SK-N-SH (cell line): ENCODE measurements at regions not wholly inside any gene's neighbourhood (a gene's known extent, or its start where the extent isn't known, plus 50 kb on each side); places are given as distances from the start of the nearest gene placed in this dataset.

Experiments used
- CTCF ChIA-PET: fragments of 300-600, 350-600 bp; formaldehyde crosslinking; extraction: SDS; loops from one replicate; lab custom pipeline; 2021; lab: Yijun Ruan, JAX
- POLR2A ChIA-PET: fragments of 350-600 bp; sonication (Branson Sonifier 250); formaldehyde crosslinking; extraction: SDS; loops from one replicate; lab custom pipeline; 2020; ENCODE audit warnings: antibody characterized with exemption, inconsistent platforms; lab: Yijun Ruan, JAX
- DNase-seq: peaks from one replicate; pipeline ENCODE4 v3.0.0; 2012
- H2AFZ ChIP-seq: fragments of 200-600 bp; sonication (generic); 2 replicates; pipeline ENCODE4 v1.8.1; 2016; ENCODE audit warnings: antibody characterized with exemption, mild to moderate bottlenecking, low read depth
- H3F3A ChIP-seq: fragments of 200-600 bp; sonication (generic); replicated peaks from 2 replicates; pipeline ENCODE3; 2016; ENCODE audit warnings: antibody characterized with exemption, mild to moderate bottlenecking; ENCODE audit not compliant: insufficient read depth
- H3K27ac ChIP-seq, 2 experiments: fragments of 200-500 bp in 1 of 2; fragments of 200-600 bp in 1 of 2; sonication (Bioruptor generic) in 1 of 2; sonication (generic), shearing (Covaris generic) in 1 of 2; 2 replicates each; pipeline versions ENCODE4 v1.5.1 to v1.6.1; 2014 to 2016; ENCODE audit warnings: low read depth in 2 of 2, inconsistent platforms in 1 of 2, low read length in 1 of 2, mild to moderate bottlenecking in 1 of 2, mixed read lengths in 1 of 2
- H3K27me3 ChIP-seq: fragments of 200-600 bp; sonication (generic), shearing (Covaris generic); 2 replicates; pipeline ENCODE4 v1.6.1; 2016; ENCODE audit warnings: mixed run types; ENCODE audit not compliant: insufficient read depth
- H3K36me3 ChIP-seq, 2 experiments: fragments of 200-500 bp in 1 of 2; fragments of 200-600 bp in 1 of 2; sonication (Bioruptor generic) in 1 of 2; sonication (generic) in 1 of 2; replicated peaks in 1 of 2; 2 replicates each; pipeline versions ENCODE3 to v1.5.1; 2014 to 2016; ENCODE audit warnings: low read length in 1 of 2, mild to moderate bottlenecking in 1 of 2; ENCODE audit not compliant: insufficient read depth in 2 of 2, control insufficient read depth in 1 of 2
- H3K4me1 ChIP-seq, 2 experiments: fragments of 200-500 bp in 1 of 2; fragments of 200-600 bp in 1 of 2; sonication (Bioruptor generic) in 1 of 2; sonication (generic), shearing (Covaris generic) in 1 of 2; 2 replicates each; pipeline versions ENCODE4 v1.5.1 to v1.6.1; 2014 to 2016; ENCODE audit warnings: low read depth in 1 of 2, low read length in 1 of 2, mixed run types in 1 of 2; ENCODE audit not compliant: insufficient read depth in 2 of 2, control insufficient read depth in 1 of 2
- H3K4me2 ChIP-seq: fragments of 200-600 bp; sonication (generic), shearing (Covaris generic); 2 replicates; pipeline ENCODE4 v1.6.1; 2017; ENCODE audit warnings: mixed run types
- H3K4me3 ChIP-seq, 2 experiments: fragments of 200-500 bp in 1 of 2; fragments of 200-600 bp in 1 of 2; sonication (Bioruptor generic) in 1 of 2; sonication (generic), shearing (Covaris generic) in 1 of 2; 2 replicates each; pipeline versions ENCODE4 v1.5.1 to v1.8.1; 2014 to 2016; ENCODE audit warnings: low read depth in 2 of 2, inconsistent platforms in 1 of 2, low read length in 1 of 2, mild to moderate bottlenecking in 1 of 2, mixed read lengths in 1 of 2, moderate library complexity in 1 of 2
- H3K79me2 ChIP-seq: fragments of 200-600 bp; sonication (generic); 2 replicates; pipeline ENCODE4 v1.8.1; 2017; ENCODE audit warnings: mild to moderate bottlenecking; ENCODE audit not compliant: insufficient read depth
- H3K9ac ChIP-seq: fragments of 200-600 bp; sonication (generic); 2 replicates; pipeline ENCODE4 v1.6.1; 2017; ENCODE audit warnings: mixed run types
- H3K9me2 ChIP-seq: fragments of 200-600 bp; sonication (generic); 2 replicates; pipeline ENCODE4 v1.6.1; 2017; ENCODE audit warnings: mixed run types
- H3K9me3 ChIP-seq: fragments of 200-600 bp; sonication (generic); 2 replicates; pipeline ENCODE4 v1.6.1; 2017; ENCODE audit warnings: mixed run types, mild to moderate bottlenecking, moderate library complexity
- H4K20me1 ChIP-seq: fragments of 200-600 bp; sonication (generic); 2 replicates; pipeline ENCODE4 v1.6.1; 2017; ENCODE audit warnings: mild to moderate bottlenecking, mixed run types; ENCODE audit not compliant: insufficient read depth
- CHD2 ChIP-seq: fragments of 150-350 bp; IDR thresholded peaks from 2 replicates; pipeline ENCODE4 v1.6.1; 2018; ENCODE audit warnings: low read length; ENCODE audit not compliant: partially characterized antibody
- ELF1 ChIP-seq: IDR thresholded peaks from 2 replicates; pipeline ENCODE4 v1.4.0; 2012
- EP300 ChIP-seq, 2 experiments: IDR thresholded peaks; 2 replicates each; pipeline versions ENCODE4 v1.4.0 to v1.6.1; 2012; ENCODE audit warnings: borderline replicate concordance in 1 of 2, low read depth in 1 of 2, low read length in 1 of 2
- GABPA ChIP-seq: IDR thresholded peaks from 2 replicates; pipeline ENCODE4 v1.4.0; 2012; ENCODE audit warnings: low read depth, mild to moderate bottlenecking
- MAX ChIP-seq: IDR thresholded peaks from 2 replicates; pipeline ENCODE4 v1.4.0; 2012; ENCODE audit warnings: low read depth
- MEF2A ChIP-seq: IDR thresholded peaks from 2 replicates; pipeline ENCODE4 v1.4.0; 2012; ENCODE audit warnings: low read depth, borderline replicate concordance
- NRF1 ChIP-seq: IDR thresholded peaks from 2 replicates; pipeline ENCODE4 v1.6.1; 2012; ENCODE audit warnings: low read depth, mild to moderate bottlenecking, low read length
- RAD21 ChIP-seq: IDR thresholded peaks from 2 replicates; pipeline ENCODE4 v1.6.1; 2012; ENCODE audit warnings: mild to moderate bottlenecking, low read length
- RCOR1 ChIP-seq: fragments of 150-350 bp; IDR thresholded peaks from 2 replicates; pipeline ENCODE4 v1.6.1; 2017; ENCODE audit warnings: antibody characterized with exemption, low read length
- RXRA ChIP-seq: IDR thresholded peaks from 2 replicates; pipeline ENCODE4 v1.4.0; 2012; ENCODE audit warnings: low read depth, mild to moderate bottlenecking, borderline replicate concordance
- SIN3A ChIP-seq: IDR thresholded peaks from 2 replicates; pipeline ENCODE4 v1.6.1; 2012; ENCODE audit warnings: low read depth, mild to moderate bottlenecking, low read length, moderate library complexity, borderline replicate concordance
- TAF1 ChIP-seq: IDR thresholded peaks from 2 replicates; pipeline ENCODE4 v1.6.1; 2012; ENCODE audit warnings: low read depth, mild to moderate bottlenecking, low read length, moderate library complexity, borderline replicate concordance
- TEAD4 ChIP-seq: IDR thresholded peaks from 2 replicates; pipeline ENCODE4 v1.4.0; 2012; ENCODE audit warnings: mild to moderate bottlenecking, borderline replicate concordance; ENCODE audit not compliant: insufficient read depth
- ZBTB33 ChIP-seq: IDR thresholded peaks from 2 replicates; pipeline ENCODE4 v1.4.0; 2012; ENCODE audit warnings: low read depth, borderline replicate concordance
- WGBS: methylation state at CpG from one replicate; pipeline ENCODE4 v1.1.6; 2017; ENCODE audit warnings: low lambda C conversion rate; 5-methylcytosine and 5-hydroxymethylcytosine counted together
- TF ChIP-seq, protein P1 (sequence below): IDR thresholded peaks from 2 replicates; pipeline ENCODE4 v1.4.0; 2012; ENCODE audit warnings: low read depth, borderline replicate concordance
- TF ChIP-seq, protein P2 (sequence below): IDR thresholded peaks from 2 replicates; pipeline ENCODE4; 2012

- H3K36me3 ChIP-seq, result no peaks in the 10 kb centered on the region
- no peak overlapping the region for H3K4me2 ChIP-seq
- H3K4me3 ChIP-seq, result no peak overlapping the region
- H3K4me1 ChIP-seq, result no peaks in the 10 kb centered on the region
- H3K9me2 ChIP-seq, result no peaks in the 10 kb centered on the region
- no peaks in the 10 kb centered on the region for H4K20me1 ChIP-seq
- no peaks in the 10 kb centered on the region for H3K79me2 ChIP-seq
- POLR2A ChIA-PET, result no interaction called here
- H3K27ac ChIP-seq, result no peak overlapping the region
- H3K27me3 ChIP-seq, result peaks cover 9% of the 10 kb centered on the region; the same call in 1 of the 2 replicates
- H3K9me3 ChIP-seq, result no peaks in the 10 kb centered on the region
- H2AFZ ChIP-seq, result no peak overlapping the region
- no peaks in the 10 kb centered on the region for H3F3A ChIP-seq
- no peak for DNase-seq
- TF ChIP-seq TAF1 (no peak), CHD2 (no peak), EP300 (IDR thresholded peaks at IDR 0.05; ENCODE audit: borderline replicate concordance in 1 of 2, low read depth in 1 of 2, low read length in 1 of 2) (no peak), MEF2A (no peak), RCOR1 (no peak), RXRA (no peak), NRF1 (no peak), MAX (no peak), RAD21 (no peak), GABPA (no peak), ELF1 (no peak), SIN3A (no peak), ZBTB33 (no peak), TEAD4 (no peak)
- TF ChIP-seq, protein P1, sequence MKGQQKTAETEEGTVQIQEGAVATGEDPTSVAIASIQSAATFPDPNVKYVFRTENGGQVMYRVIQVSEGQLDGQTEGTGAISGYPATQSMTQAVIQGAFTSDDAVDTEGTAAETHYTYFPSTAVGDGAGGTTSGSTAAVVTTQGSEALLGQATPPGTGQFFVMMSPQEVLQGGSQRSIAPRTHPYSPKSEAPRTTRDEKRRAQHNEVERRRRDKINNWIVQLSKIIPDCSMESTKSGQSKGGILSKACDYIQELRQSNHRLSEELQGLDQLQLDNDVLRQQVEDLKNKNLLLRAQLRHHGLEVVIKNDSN, result no peak
- TF ChIP-seq, protein P2, sequence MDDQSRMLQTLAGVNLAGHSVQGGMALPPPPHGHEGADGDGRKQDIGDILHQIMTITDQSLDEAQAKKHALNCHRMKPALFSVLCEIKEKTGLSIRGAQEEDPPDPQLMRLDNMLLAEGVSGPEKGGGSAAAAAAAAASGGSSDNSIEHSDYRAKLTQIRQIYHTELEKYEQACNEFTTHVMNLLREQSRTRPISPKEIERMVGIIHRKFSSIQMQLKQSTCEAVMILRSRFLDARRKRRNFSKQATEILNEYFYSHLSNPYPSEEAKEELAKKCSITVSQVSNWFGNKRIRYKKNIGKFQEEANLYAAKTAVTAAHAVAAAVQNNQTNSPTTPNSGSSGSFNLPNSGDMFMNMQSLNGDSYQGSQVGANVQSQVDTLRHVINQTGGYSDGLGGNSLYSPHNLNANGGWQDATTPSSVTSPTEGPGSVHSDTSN, result no peak
- CTCF ChIA-PET, result no interaction called here
- WGBS, result 48% methylated on average over 8 of the region's 8 CpGs
- no peak overlapping the region for H3K9ac ChIP-seq
Measured at GRCh38 chr5:133814152-133814551, 154.3 kb downstream of the C5orf15 start.
